Fibroblast of lung (primary cell): ENCODE measurements at regions not wholly inside any gene's neighbourhood (a gene's known extent, or its start where the extent isn't known, plus 50 kb on each side); places are given as distances from the start of the nearest gene placed in this dataset.

Experiments used
- CTCF ChIP-seq, 2 donors: IDR thresholded peaks in 1 of 2; conservative IDR thresholded peaks in 1 of 2; 1 replicate in 1 of 2; 2 replicates in 1 of 2; pipeline ENCODE4 v1.5.1; 2011 to 2012; ENCODE audit warnings: low read length in 2 of 2, control low read depth in 1 of 2, inconsistent platforms in 1 of 2, low read depth in 1 of 2, mild to moderate bottlenecking in 1 of 2
- EZH2 ChIP-seq: IDR thresholded peaks from 2 replicates; pipeline ENCODE4 v1.5.1; 2012; ENCODE audit warnings: low read length, control low read depth, mild to moderate bottlenecking; ENCODE audit errors: missing control alignments

GRCh38 chr11:127986073-127986472 is 601.3 kb downstream of the ETS1 start:
- no peak for TF ChIP-seq CTCF (conservative IDR thresholded peaks at IDR 0.05 in 1 of 2, IDR thresholded peaks at IDR 0.05 in 1 of 2; ENCODE audit: low read depth in 1 of 2, low read length in 2 of 2)
- no peak for TF ChIP-seq EZH2
